ENCODE measurements at regions not wholly inside any gene's neighbourhood (a gene's known extent, or its start where the extent isn't known, plus 50 kb on each side); places are given as distances from the start of the nearest gene placed in this dataset.

- H3K36me3 Mint-ChIP-seq, result no peaks in the 10 kb centered on the region
- no peak overlapping the region for H3K27ac Mint-ChIP-seq
- peaks cover 8% of the 10 kb centered on the region for H3K4me1 Mint-ChIP-seq
- Histone ChIP-seq H3K4me3 (no peak overlapping the region), H3K9me3 (ENCODE audit: low read depth) (no peaks in the 10 kb centered on the region), H3K36me3 (no peaks in the 10 kb centered on the region), H3K4me2 (no peak overlapping the region), H2AFZ (replicated peaks) (no peak overlapping the region), H3K9ac (no peak overlapping the region), H3F3A (ENCODE audit: low read depth) (no peaks in the 10 kb centered on the region), H3K27me3 (no peaks in the 10 kb centered on the region), H3K79me2 (ENCODE audit: low read depth) (no peaks in the 10 kb centered on the region), H3K4me1 (no peaks in the 10 kb centered on the region), H4K20me1 (ENCODE audit: low read depth) (no peaks in the 10 kb centered on the region), H3K27ac (no peak overlapping the region)
- H3K27me3 Mint-ChIP-seq (ENCODE audit: insufficient read depth, low read depth), result peaks cover 8% of the 10 kb centered on the region
- no peak for DNase-seq (ENCODE audit: low spot score)
- H3K9me3 Mint-ChIP-seq, result peaks cover 5% of the 10 kb centered on the region
- no peak overlapping the region for H3K4me3 Mint-ChIP-seq
- TF ChIP-seq EZH2 (IDR thresholded peaks at IDR 0.05), result no peak
- no peak for TF ChIP-seq CTCF (IDR thresholded peaks at IDR 0.05)
- TF ChIP-seq EZH2phosphoT487 (IDR thresholded peaks at IDR 0.05), result no peak
Measured at GRCh38 chr3:31180274-31180673, 285.8 kb upstream of the GADL1 start.

- no peak overlapping the region for H3K4me3 Mint-ChIP-seq
Measured at GRCh38 chr3:31181661-31182060, 287.2 kb upstream of the GADL1 start.

GRCh38 chr3:31182661-31183060, 288.2 kb upstream of the GADL1 start:
- Mint-ChIP-seq H3K27ac (no peak overlapping the region), H3K36me3 (no peaks in the 10 kb centered on the region), H3K4me3 (no peak overlapping the region), H3K9me3 (peaks cover 5% of the 10 kb centered on the region), H3K27me3 (ENCODE audit: insufficient read depth, low read depth) (peaks cover 8% of the 10 kb centered on the region), H3K4me1 (peaks cover 17% of the 10 kb centered on the region)
- Histone ChIP-seq H3K9me3 (ENCODE audit: low read depth) (no peaks in the 10 kb centered on the region), H3K9ac (no peak overlapping the region), H3K36me3 (no peaks in the 10 kb centered on the region), H3K4me3 (no peak overlapping the region), H3K79me2 (ENCODE audit: low read depth) (no peaks in the 10 kb centered on the region), H3K4me1 (no peaks in the 10 kb centered on the region), H2AFZ (replicated peaks) (no peak overlapping the region), H3F3A (ENCODE audit: low read depth) (no peaks in the 10 kb centered on the region), H3K27me3 (no peaks in the 10 kb centered on the region), H3K4me2 (no peak overlapping the region), H3K27ac (no peak overlapping the region), H4K20me1 (ENCODE audit: low read depth) (no peaks in the 10 kb centered on the region)
- DNase-seq (ENCODE audit: low spot score), result no peak
- TF ChIP-seq CTCF (IDR thresholded peaks at IDR 0.05) (no peak), EZH2phosphoT487 (IDR thresholded peaks at IDR 0.05) (no peak), EZH2 (IDR thresholded peaks at IDR 0.05) (no peak)

More at GRCh38 chr3:31181661-31182060, 287.2 kb upstream of the GADL1 start:
- no peak for DNase-seq (ENCODE audit: low spot score)
- Histone ChIP-seq H2AFZ (replicated peaks) (no peak overlapping the region), H4K20me1 (ENCODE audit: low read depth) (no peaks in the 10 kb centered on the region), H3K36me3 (no peaks in the 10 kb centered on the region), H3K4me3 (no peak overlapping the region), H3K27ac (no peak overlapping the region), H3K9me3 (ENCODE audit: low read depth) (no peaks in the 10 kb centered on the region), H3K4me2 (no peak overlapping the region), H3K4me1 (no peaks in the 10 kb centered on the region), H3K79me2 (ENCODE audit: low read depth) (no peaks in the 10 kb centered on the region), H3K27me3 (no peaks in the 10 kb centered on the region), H3K9ac (no peak overlapping the region), H3F3A (ENCODE audit: low read depth) (no peaks in the 10 kb centered on the region)
- peaks cover 8% of the 10 kb centered on the region for H3K27me3 Mint-ChIP-seq (ENCODE audit: insufficient read depth, low read depth)
- H3K27ac Mint-ChIP-seq, result no peak overlapping the region
- TF ChIP-seq EZH2phosphoT487 (IDR thresholded peaks at IDR 0.05) (no peak), CTCF (IDR thresholded peaks at IDR 0.05) (no peak), EZH2 (IDR thresholded peaks at IDR 0.05) (no peak)
- no peaks in the 10 kb centered on the region for H3K36me3 Mint-ChIP-seq
- H3K9me3 Mint-ChIP-seq, result peaks cover 5% of the 10 kb centered on the region
- peaks cover 17% of the 10 kb centered on the region for H3K4me1 Mint-ChIP-seq

All from neural progenitor cell (in vitro differentiated cells).